OCI-LY7 (cell line): ENCODE measurements at regions not wholly inside any gene's neighbourhood (a gene's known extent, or its start where the extent isn't known, plus 50 kb on each side); places are given as distances from the start of the nearest gene placed in this dataset.
A peak's percentile ranks its signal among the peaks of the same experiment; 100 is the strongest.

Experiments
- BruUV-seq: library from RNA; stranded (reverse); fragments of 400-500 nt; replicated peaks from 2 replicates; lab custom pipeline; 2021; lab: Mats Ljungman, UMichigan
- CTCF ChIA-PET: fragments of 300-600 bp; sonication (Branson Sonifier 250); formaldehyde crosslinking; loops from one replicate; lab custom pipeline; 2022; ENCODE audit warnings: antibody characterized with exemption; ENCODE audit not compliant: unreplicated experiment; lab: Charles Lee
- POLR2A ChIA-PET: fragments of 300-600 bp; sonication (Branson Sonifier 250); formaldehyde crosslinking; loops from one replicate; lab custom pipeline; 2022; ENCODE audit warnings: antibody characterized with exemption; lab: Charles Lee
- DNase-seq: peaks from one replicate; pipeline ENCODE4 v3.0.0-alpha.2; 2015; ENCODE audit warnings: low spot score
- H2AFZ ChIP-seq: fragments of 200-600 bp; sonication (generic), shearing (Covaris generic); 2 replicates; pipeline ENCODE4 v1.6.1; 2014; ENCODE audit warnings: mild to moderate bottlenecking, antibody characterized with exemption, low read length, moderate library complexity
- H3K27ac ChIP-seq: fragments of 200-600 bp; sonication (generic); 2 replicates; pipeline ENCODE4 v1.5.1; 2014; ENCODE audit warnings: mixed run types, low read depth, mild to moderate bottlenecking, moderate library complexity, low read length, inconsistent platforms; ENCODE audit not compliant: poor library complexity, severe bottlenecking
- H3K36me3 ChIP-seq: fragments of 200-600 bp; sonication (generic); 2 replicates; pipeline ENCODE4 v1.6.1; 2014; ENCODE audit warnings: mild to moderate bottlenecking, antibody characterized with exemption, low read length, moderate library complexity, mixed read lengths; ENCODE audit not compliant: insufficient read depth
- H3K4me1 ChIP-seq: fragments of 200-600 bp; sonication (generic); 2 replicates; pipeline ENCODE4 v1.5.1; 2014; ENCODE audit warnings: mild to moderate bottlenecking, low read length; ENCODE audit not compliant: insufficient read depth, poor library complexity, severe bottlenecking
- H3K4me2 ChIP-seq: fragments of 200-600 bp; sonication (generic); 2 replicates; pipeline ENCODE4 v1.6.1; 2014; ENCODE audit warnings: mild to moderate bottlenecking, low read length
- H3K4me3 ChIP-seq: fragments of 200-600 bp; sonication (generic); 2 replicates; pipeline ENCODE4 v1.5.1; 2014; ENCODE audit warnings: mild to moderate bottlenecking, low read depth, low read length; ENCODE audit not compliant: poor library complexity, severe bottlenecking
- H3K79me2 ChIP-seq: fragments of 200-600 bp; sonication (generic); 2 replicates; pipeline ENCODE4 v1.6.1; 2016; ENCODE audit warnings: low read depth, mild to moderate bottlenecking, low read length, moderate library complexity, mixed read lengths; ENCODE audit not compliant: insufficient read depth
- H3K9me2 ChIP-seq: fragments of 200-600 bp; sonication (generic); 2 replicates; pipeline ENCODE4 v1.6.1; 2016; ENCODE audit warnings: mild to moderate bottlenecking, low read length, mixed read lengths; ENCODE audit not compliant: insufficient read depth
- H3K9me3 ChIP-seq: fragments of 200-600 bp; sonication (generic); 2 replicates; pipeline ENCODE4 v1.6.1; 2014; ENCODE audit warnings: mild to moderate bottlenecking, mixed run types, low read length, mixed read lengths
- H4K20me1 ChIP-seq: fragments of 200-600 bp; sonication (generic); 2 replicates; pipeline ENCODE4 v1.6.1; 2014; ENCODE audit warnings: mild to moderate bottlenecking, antibody characterized with exemption, low read length, moderate library complexity, mixed read lengths; ENCODE audit not compliant: insufficient read depth
- CTCF ChIP-seq: fragments of 200-600 bp; sonication (generic); conservative IDR thresholded peaks from 2 replicates; pipeline ENCODE4 v1.5.1; 2014; ENCODE audit warnings: mild to moderate bottlenecking, antibody characterized with exemption, low read length, moderate library complexity, mixed read lengths
- EZH2phosphoT487 ChIP-seq: fragments of 200-600 bp; sonication (generic); IDR thresholded peaks from 2 replicates; pipeline ENCODE4 v1.6.1; 2018; ENCODE audit warnings: low read depth, borderline replicate concordance, mild to moderate bottlenecking, mixed run types, antibody characterized with exemption, low read length, moderate library complexity, mixed read lengths
- intact Hi-C: fragments of 100-400 bp; cut with micrococcal nuclease; formaldehyde crosslinking; loops from one replicate; pipeline ENCODE4 v1.10.0; 2022; ENCODE audit not compliant: unreplicated experiment

- no peaks in the 10 kb centered on the region for H3K9me2 ChIP-seq
Observed at GRCh38 chr14:22460461-22461195, 128.4 kb downstream of the DAD1 start.

GRCh38 chr14:22458737-22459136 lies 130.3 kb downstream of the DAD1 start:
- H2AFZ ChIP-seq, result peak overlapping the region; percentile 66
- TF ChIP-seq CTCF (no peak), EZH2phosphoT487 (no peak)
- H3K79me2 ChIP-seq, result no peaks in the 10 kb centered on the region
- H3K4me3 ChIP-seq, result peak overlapping the region; percentile 14
- peaks cover 72% of the 10 kb centered on the region for H3K4me1 ChIP-seq
- ChIA-PET POLR2A (interaction anchor here (0.9 to 5.0 kb wide), 19 partner anchors 8 to 105 kb away, joined by 3 to 73 read pairs (median 5); no protein-coding TSS in a partner anchor), CTCF (interaction anchor here (0.8 to 1.2 kb wide), 7 partner anchors 10 to 69 kb away, joined by 3 to 6 read pairs (median 4); no protein-coding TSS in a partner anchor)
- no peaks in the 10 kb centered on the region for H4K20me1 ChIP-seq
- no peaks in the 10 kb centered on the region for H3K36me3 ChIP-seq
- DNase-seq, result peak; percentile 49
- peak overlapping the region; percentile 56 for H3K4me2 ChIP-seq
- intact Hi-C loops, result no loop called here
- no peaks in the 10 kb centered on the region for H3K9me2 ChIP-seq
- H3K9me3 ChIP-seq, result no peaks in the 10 kb centered on the region
- no peak overlapping the region for H3K27ac ChIP-seq
- no TSS peak for BruUV-seq

More at GRCh38 chr14:22460461-22461195, 128.4 kb downstream of the DAD1 start:
- H2AFZ ChIP-seq, result peak overlapping the region; percentile 34; the same call in 1 of the 2 replicates
- no peak overlapping the region for H3K27ac ChIP-seq
- no peak overlapping the region for H3K4me3 ChIP-seq
- peak overlapping the region; percentile 21; the same call in 1 of the 2 replicates for H3K4me2 ChIP-seq
- intact Hi-C loops, result no loop called here
- no peak for TF ChIP-seq CTCF
- no peak for TF ChIP-seq EZH2phosphoT487
- H3K4me1 ChIP-seq, result peaks cover 79% of the 10 kb centered on the region
- ChIA-PET CTCF (no interaction called here), POLR2A (interaction anchor here (0.5 to 5.0 kb wide), 14 partner anchors 10 to 95 kb away, joined by 3 to 73 read pairs (median 6); no protein-coding TSS in a partner anchor)
- no peak for DNase-seq
- H3K36me3 ChIP-seq, result no peaks in the 10 kb centered on the region
- H3K79me2 ChIP-seq, result no peaks in the 10 kb centered on the region
- BruUV-seq, result no TSS peak
- H3K9me3 ChIP-seq, result no peaks in the 10 kb centered on the region
- H4K20me1 ChIP-seq, result no peaks in the 10 kb centered on the region
